Endothelial cell of umbilical vein (primary cell): ENCODE measurements at regions not wholly inside any gene's neighbourhood (a gene's known extent, or its start where the extent isn't known, plus 50 kb on each side); places are given as distances from the start of the nearest gene placed in this dataset.

ENCODE experiments used
- BruUV-seq: library from RNA; stranded (reverse); fragments of 400-500 nt; replicated peaks from 2 replicates; lab custom pipeline; 2021; lab: Mats Ljungman, UMichigan
- CTCF ChIA-PET: fragments of 300-600, 350-600 bp; sonication (Branson Sonifier 250); formaldehyde crosslinking; loops from one replicate; lab custom pipeline; 2021; ENCODE audit warnings: antibody characterized with exemption, inconsistent platforms; lab: Charles Lee
- POLR2A ChIA-PET: fragments of 300-600, 350-600 bp; sonication (Branson Sonifier 250); formaldehyde crosslinking; loops from one replicate; lab custom pipeline; 2021; ENCODE audit warnings: antibody characterized with exemption, inconsistent platforms; lab: Charles Lee
- DNase-seq: peaks from one replicate; pipeline ENCODE4 v3.0.0-alpha.2; 2011; ENCODE audit warnings: low read depth, low spot score
- FAIRE-seq: peaks from 2 replicates; lab custom pipeline; 2011; peaks lifted over from hg19 to GRCh38; lab: Jason Lieb, UNC
- H2AFZ ChIP-seq: 2 replicates; pipeline ENCODE4 v1.6.0; 2012; ENCODE audit warnings: low read depth, low read length, control low read depth, inconsistent platforms
- H3K27ac ChIP-seq: 2 replicates; pipeline ENCODE4 v1.5.1; 2011; ENCODE audit warnings: low read depth, mild to moderate bottlenecking, control low read depth, low read length, moderate library complexity; ENCODE audit not compliant: insufficient read depth
- H3K27me3 ChIP-seq, 2 experiments: 2 replicates each; pipeline versions ENCODE4 v1.6.0 to v1.6.1; 2011; ENCODE audit warnings: low read length in 2 of 2, mixed read lengths in 1 of 2; ENCODE audit not compliant: control insufficient read depth in 2 of 2, insufficient read depth in 2 of 2
- H3K36me3 ChIP-seq, 2 experiments: 2 replicates in 1 of 2; 3 replicates in 1 of 2; pipeline ENCODE4 v1.5.1; 2011; ENCODE audit warnings: low read length in 2 of 2, mild to moderate bottlenecking in 1 of 2, moderate library complexity in 1 of 2; ENCODE audit not compliant: control insufficient read depth in 2 of 2, insufficient read depth in 2 of 2; ENCODE audit errors: extremely low read depth in 1 of 2
- H3K4me1 ChIP-seq: 3 replicates; pipeline ENCODE4 v1.5.1; 2011; ENCODE audit warnings: mild to moderate bottlenecking, low read length; ENCODE audit not compliant: control insufficient read depth, insufficient read depth; ENCODE audit errors: extremely low read depth
- H3K4me2 ChIP-seq: 2 replicates; pipeline ENCODE4 v1.6.1; 2011; ENCODE audit warnings: low read length, control low read depth, mixed read lengths; ENCODE audit not compliant: insufficient read depth
- H3K4me3 ChIP-seq, 3 experiments: fragments of 200-600 bp in 1 of 3; sonication (generic), shearing (Covaris generic) in 1 of 3; replicated peaks in 1 of 3; 2 replicates each; pipeline ENCODE4 v1.5.1; 2011 to 2016; ENCODE audit warnings: control low read depth in 3 of 3, low read length in 3 of 3, mild to moderate bottlenecking in 2 of 3, inconsistent platforms in 1 of 3, low read depth in 1 of 3, moderate library complexity in 1 of 3; ENCODE audit not compliant: insufficient read depth in 1 of 3
- H3K79me2 ChIP-seq: 2 replicates; pipeline ENCODE4 v1.6.0; 2012; ENCODE audit warnings: low read length, inconsistent platforms; ENCODE audit not compliant: control insufficient read depth, insufficient read depth
- H3K9ac ChIP-seq: replicated peaks from 2 replicates; pipeline ENCODE3; 2011; ENCODE audit warnings: low read length, control low read depth; ENCODE audit not compliant: insufficient read depth; ENCODE audit errors: extremely low read depth
- H3K9me1 ChIP-seq: replicated peaks from 3 replicates; pipeline ENCODE4 v1.6.0; 2011; ENCODE audit warnings: mild to moderate bottlenecking, low read length; ENCODE audit not compliant: control insufficient read depth, insufficient read depth; ENCODE audit errors: extremely low read depth
- H3K9me3 ChIP-seq: replicated peaks from 2 replicates; pipeline ENCODE4 v1.5.1; 2012; ENCODE audit warnings: low read length, inconsistent platforms; ENCODE audit not compliant: control insufficient read depth, insufficient read depth
- H4K20me1 ChIP-seq: replicated peaks from 2 replicates; pipeline ENCODE3; 2011; ENCODE audit warnings: mild to moderate bottlenecking, low read length; ENCODE audit not compliant: control insufficient read depth, insufficient read depth; ENCODE audit errors: extremely low read depth
- CTCF ChIP-seq, 2 donors: IDR thresholded peaks; 1 replicate in 1 of 2; 2 replicates in 1 of 2; pipeline ENCODE4 v1.5.1; 2011; ENCODE audit warnings: low read length in 2 of 2, mild to moderate bottlenecking in 2 of 2, moderate library complexity in 2 of 2, control low read depth in 1 of 2, inconsistent platforms in 1 of 2, low read depth in 1 of 2; ENCODE audit not compliant: insufficient read depth in 1 of 2; ENCODE audit errors: extremely low read depth in 1 of 2
- EZH2 ChIP-seq: IDR thresholded peaks from 2 replicates; pipeline ENCODE4 v1.6.1; 2012; ENCODE audit warnings: borderline replicate concordance, low read depth, mild to moderate bottlenecking, moderate library complexity, low read length, inconsistent platforms; ENCODE audit not compliant: severe bottlenecking
- FOS ChIP-seq: IDR thresholded peaks from 2 replicates; pipeline ENCODE4 v1.6.1; 2011; ENCODE audit warnings: mild to moderate bottlenecking, low read length, moderate library complexity, borderline replicate concordance; ENCODE audit not compliant: insufficient read depth
- GATA2 ChIP-seq: IDR thresholded peaks from 2 replicates; pipeline ENCODE4 v1.7.0; 2011; ENCODE audit warnings: low read depth, mild to moderate bottlenecking, moderate library complexity, mixed read lengths, low read length; ENCODE audit not compliant: insufficient read length, insufficient read depth
- JUN ChIP-seq: IDR thresholded peaks from 2 replicates; pipeline ENCODE4 v1.6.1; 2011; ENCODE audit warnings: borderline replicate concordance, low read depth; ENCODE audit not compliant: insufficient read length, insufficient read depth
- MAX ChIP-seq: IDR thresholded peaks from 2 replicates; pipeline ENCODE4 v1.6.1; 2011; ENCODE audit not compliant: insufficient read depth, insufficient read length
- MYC ChIP-seq: IDR thresholded peaks from one replicate; pipeline ENCODE4 v1.6.1; 2011; ENCODE audit warnings: mild to moderate bottlenecking, low read depth, low read length
- POLR2A ChIP-seq: IDR thresholded peaks from 2 replicates; pipeline ENCODE4 v1.6.1; 2012; ENCODE audit warnings: low read depth, mild to moderate bottlenecking, control low read depth, low read length
- POLR2AphosphoS5 ChIP-seq: IDR thresholded peaks from 2 replicates; pipeline ENCODE4 v1.6.1; 2012; ENCODE audit warnings: low read depth, mild to moderate bottlenecking, control low read depth, low read length, moderate library complexity; ENCODE audit not compliant: insufficient read depth
- dilution Hi-C: fragments of 300-500 bp; cut with MboI; formaldehyde crosslinking; loops from one replicate; pipeline ENCODE4 v1.15.0; 2019; ENCODE audit warnings: low sequenced_read_pairs; ENCODE audit not compliant: extremely low pct_ligation_motif_present
- intact Hi-C: fragments of 100-400 bp; cut with micrococcal nuclease; formaldehyde crosslinking; loops from one replicate; pipeline ENCODE4 v1.10.0; 2022

GRCh38 chr1:30273021-30273325 lies 450.4 kb downstream of the MATN1 start:
- ChIA-PET POLR2A (no interaction called here), CTCF (no interaction called here)
- no peaks in the 10 kb centered on the region for H3K9me1 ChIP-seq
- no peaks in the 10 kb centered on the region for H3K79me2 ChIP-seq
- no peak for TF ChIP-seq MYC
- no peak for TF ChIP-seq EZH2
- TF ChIP-seq MAX: no peak
- no peak for TF ChIP-seq POLR2A
- no peak for TF ChIP-seq FOS
- TF ChIP-seq POLR2AphosphoS5: no peak
- no peak for TF ChIP-seq CTCF (IDR thresholded peaks at IDR 0.05; ENCODE audit: extremely low read depth in 1 of 2, insufficient read depth in 1 of 2, low read depth in 1 of 2, low read length in 2 of 2)
- no peak for TF ChIP-seq GATA2
- TF ChIP-seq JUN: no peak
- H3K27ac ChIP-seq: no peak overlapping the region
- H3K4me1 ChIP-seq: no peaks in the 10 kb centered on the region
- no peak overlapping the region for H3K4me2 ChIP-seq
- no peaks in the 10 kb centered on the region for H3K9me3 ChIP-seq
- H3K9ac ChIP-seq: no peak overlapping the region
- no TSS peak for BruUV-seq
- H4K20me1 ChIP-seq: no peaks in the 10 kb centered on the region
- no peak overlapping the region for H2AFZ ChIP-seq
- no peaks in the 10 kb centered on the region for H3K27me3 ChIP-seq
- dilution Hi-C loops: no loop called here
- H3K36me3 ChIP-seq: no peaks in the 10 kb centered on the region
- H3K4me3 ChIP-seq: no peak overlapping the region
- intact Hi-C loops: no loop called here
- FAIRE-seq (no peak), DNase-seq (no peak)
